ENCODE measurements at regions not wholly inside any gene's neighbourhood (a gene's known extent, or its start where the extent isn't known, plus 50 kb on each side); places are given as distances from the start of the nearest gene placed in this dataset.

- Histone ChIP-seq H4K20me1 (replicated peaks; ENCODE audit: control insufficient read depth, extremely low read depth, insufficient read depth, low read length) (no peaks in the 10 kb centered on the region), H3K36me3 (ENCODE audit: control insufficient read depth in 2 of 2, extremely low read depth in 1 of 2, insufficient read depth in 2 of 2, low read length in 2 of 2) (no peaks in the 10 kb centered on the region), H2AFZ (ENCODE audit: low read depth, low read length) (no peak overlapping the region), H3K9me3 (replicated peaks; ENCODE audit: control insufficient read depth, insufficient read depth, low read length) (peaks cover 6% of the 10 kb centered on the region), H3K4me3 (replicated peaks in 1 of 3; ENCODE audit: insufficient read depth in 1 of 3, low read depth in 1 of 3, low read length in 3 of 3) (no peak overlapping the region), H3K79me2 (ENCODE audit: control insufficient read depth, insufficient read depth, low read length) (no peaks in the 10 kb centered on the region), H3K27ac (ENCODE audit: insufficient read depth, low read depth, low read length) (no peak overlapping the region), H3K9ac (replicated peaks; ENCODE audit: extremely low read depth, insufficient read depth, low read length) (no peak overlapping the region), H3K4me2 (ENCODE audit: insufficient read depth, low read length) (no peak overlapping the region), H3K4me1 (ENCODE audit: control insufficient read depth, extremely low read depth, insufficient read depth, low read length) (no peaks in the 10 kb centered on the region), H3K27me3 (ENCODE audit: control insufficient read depth in 2 of 2, insufficient read depth in 2 of 2, low read length in 2 of 2) (no peaks in the 10 kb centered on the region), H3K9me1 (replicated peaks; ENCODE audit: control insufficient read depth, extremely low read depth, insufficient read depth, low read length) (no peaks in the 10 kb centered on the region)
- TF ChIP-seq JUN (IDR thresholded peaks at IDR 0.05; ENCODE audit: borderline replicate concordance, insufficient read depth, insufficient read length, low read depth) = no peak
- FAIRE-seq (no peak), DNase-seq (ENCODE audit: low read depth, low spot score) (no peak)
- dilution Hi-C loops (cut with MboI; ENCODE audit: extremely low pct_ligation_motif_present, low sequenced_read_pairs) (no loop called here), intact Hi-C loops (cut with micrococcal nuclease) (no loop called here)
- POLR2A ChIA-PET = no interaction called here
- no TSS peak for BruUV-seq (replicated peaks)
- CTCF ChIA-PET = no interaction called here
Observed at GRCh38 chr5:2142456-2142954, 259.8 kb upstream of the IRX4 start.

GRCh38 chr5:2141254-2142000 lies 258.7 kb upstream of the IRX4 start:
- Histone ChIP-seq H3K79me2 (ENCODE audit: control insufficient read depth, insufficient read depth, low read length) (no peaks in the 10 kb centered on the region), H4K20me1 (replicated peaks; ENCODE audit: control insufficient read depth, extremely low read depth, insufficient read depth, low read length) (no peaks in the 10 kb centered on the region), H3K9me3 (replicated peaks; ENCODE audit: control insufficient read depth, insufficient read depth, low read length) (peaks cover 6% of the 10 kb centered on the region), H3K9ac (replicated peaks; ENCODE audit: extremely low read depth, insufficient read depth, low read length) (no peak overlapping the region), H3K9me1 (replicated peaks; ENCODE audit: control insufficient read depth, extremely low read depth, insufficient read depth, low read length) (no peaks in the 10 kb centered on the region), H3K4me3 (replicated peaks in 1 of 3; ENCODE audit: insufficient read depth in 1 of 3, low read depth in 1 of 3, low read length in 3 of 3) (no peak overlapping the region), H2AFZ (ENCODE audit: low read depth, low read length) (no peak overlapping the region), H3K27ac (ENCODE audit: insufficient read depth, low read depth, low read length) (no peak overlapping the region), H3K4me1 (ENCODE audit: control insufficient read depth, extremely low read depth, insufficient read depth, low read length) (no peaks in the 10 kb centered on the region), H3K27me3 (ENCODE audit: control insufficient read depth in 2 of 2, insufficient read depth in 2 of 2, low read length in 2 of 2) (no peaks in the 10 kb centered on the region), H3K36me3 (ENCODE audit: control insufficient read depth in 2 of 2, extremely low read depth in 1 of 2, insufficient read depth in 2 of 2, low read length in 2 of 2) (no peaks in the 10 kb centered on the region), H3K4me2 (ENCODE audit: insufficient read depth, low read length) (no peak overlapping the region)
- TF ChIP-seq POLR2A (IDR thresholded peaks at IDR 0.05; ENCODE audit: low read depth, low read length) (no peak), MYC (IDR thresholded peaks at IDR 0.05; ENCODE audit: low read depth, low read length) (no peak), JUN (IDR thresholded peaks at IDR 0.05; ENCODE audit: borderline replicate concordance, insufficient read depth, insufficient read length, low read depth) (no peak), CTCF (IDR thresholded peaks at IDR 0.05; ENCODE audit: extremely low read depth in 1 of 2, insufficient read depth in 1 of 2, low read depth in 1 of 2, low read length in 2 of 2) (no peak)
- TF ChIP-seq, protein P1, sequence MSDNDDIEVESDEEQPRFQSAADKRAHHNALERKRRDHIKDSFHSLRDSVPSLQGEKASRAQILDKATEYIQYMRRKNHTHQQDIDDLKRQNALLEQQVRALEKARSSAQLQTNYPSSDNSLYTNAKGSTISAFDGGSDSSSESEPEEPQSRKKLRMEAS (IDR thresholded peaks at IDR 0.05; ENCODE audit: insufficient read depth, insufficient read length) = no peak
- ChIA-PET CTCF (no interaction called here), POLR2A (no interaction called here)
- no peak for FAIRE-seq
- no peak for DNase-seq (ENCODE audit: low read depth, low spot score)
- dilution Hi-C loops (cut with MboI; ENCODE audit: extremely low pct_ligation_motif_present, low sequenced_read_pairs) (no loop called here), intact Hi-C loops (cut with micrococcal nuclease) (no loop called here)
- BruUV-seq (replicated peaks) = no TSS peak

Measured in endothelial cell of umbilical vein (primary cell).